ENCODE measurements at regions not wholly inside any gene's neighbourhood (a gene's known extent, or its start where the extent isn't known, plus 50 kb on each side); places are given as distances from the start of the nearest gene placed in this dataset.

- Histone ChIP-seq H3K27ac (ENCODE audit: low read length) (no peak overlapping the region), H3K4me2 (ENCODE audit: low read length) (no peak overlapping the region), H3K4me3 (ENCODE audit: low read length) (no peak overlapping the region), H4K20me1 (ENCODE audit: insufficient read depth, low read length) (no peaks in the 10 kb centered on the region), H3K36me3 (replicated peaks; ENCODE audit: low read depth, low read length) (no peaks in the 10 kb centered on the region), H3K9ac (ENCODE audit: low read length) (no peak overlapping the region), H2AFZ (ENCODE audit: low read depth, low read length) (no peak overlapping the region), H3K79me2 (ENCODE audit: low read length) (no peaks in the 10 kb centered on the region), H3K4me1 (ENCODE audit: low read length) (no peaks in the 10 kb centered on the region), H3K27me3 (ENCODE audit: low read depth, low read length) (no peaks in the 10 kb centered on the region), H3K9me3 (ENCODE audit: insufficient read depth, low read length) (no peaks in the 10 kb centered on the region)
- TF ChIP-seq CTCF (IDR thresholded peaks at IDR 0.05; ENCODE audit: low read depth, low read length), result no peak
- no peak for TF ChIP-seq EZH2phosphoT487 (IDR thresholded peaks at IDR 0.05; ENCODE audit: low read depth)
Observed at GRCh38 chr6:50451826-50452400, 261.4 kb upstream of the TFAP2D start.

DNA sequence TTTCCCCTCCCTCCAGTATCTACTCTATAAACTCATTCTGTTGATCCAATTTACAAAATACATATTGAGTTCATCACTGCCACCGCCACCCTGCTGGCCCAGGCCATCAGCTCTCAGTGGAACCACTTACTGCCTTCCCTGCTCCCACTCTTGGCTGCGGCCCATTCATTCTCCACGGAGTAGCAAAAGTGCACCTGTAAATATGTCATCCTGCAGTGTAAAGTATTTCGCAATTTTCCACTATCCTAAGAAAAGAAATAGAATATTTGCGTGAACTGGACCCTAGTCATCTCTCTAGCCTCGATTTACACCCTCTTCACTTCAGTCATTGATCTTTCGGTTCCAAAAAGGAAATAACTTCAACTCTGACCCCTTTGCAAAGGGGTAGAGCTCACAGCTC lies 258.3 kb upstream of the TFAP2D start:
- TF ChIP-seq EZH2phosphoT487 (IDR thresholded peaks at IDR 0.05; ENCODE audit: low read depth) (no peak), CTCF (IDR thresholded peaks at IDR 0.05; ENCODE audit: low read depth, low read length) (no peak)
- H3K27ac ChIP-seq (ENCODE audit: low read length), result no peak overlapping the region

DNA sequence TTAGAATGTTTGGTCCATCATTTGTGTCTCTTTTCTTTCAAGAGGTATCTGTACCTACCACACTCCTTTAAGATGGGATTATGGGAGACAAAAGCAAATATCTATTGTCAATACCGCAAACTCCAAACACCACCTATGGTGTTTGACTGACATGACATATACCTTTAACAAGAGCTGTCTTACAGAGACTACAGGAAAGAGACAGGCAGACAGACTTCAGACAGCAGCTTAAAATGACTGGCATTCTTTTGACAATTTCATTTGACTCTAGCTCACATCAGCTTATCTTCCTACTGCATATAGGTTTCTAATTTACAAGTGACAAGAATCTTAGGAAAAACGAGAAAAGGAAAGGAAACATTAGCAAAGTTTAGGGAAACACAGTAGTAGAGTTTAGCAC lies 256.0 kb upstream of the TFAP2D start:
- Histone ChIP-seq H3K9ac (ENCODE audit: low read length) (no peak overlapping the region), H3K4me2 (ENCODE audit: low read length) (no peak overlapping the region), H3K79me2 (ENCODE audit: low read length) (no peaks in the 10 kb centered on the region), H2AFZ (ENCODE audit: low read depth, low read length) (no peak overlapping the region), H3K4me3 (ENCODE audit: low read length) (no peak overlapping the region), H4K20me1 (ENCODE audit: insufficient read depth, low read length) (no peaks in the 10 kb centered on the region), H3K4me1 (ENCODE audit: low read length) (no peaks in the 10 kb centered on the region), H3K27me3 (ENCODE audit: low read depth, low read length) (no peaks in the 10 kb centered on the region), H3K9me3 (ENCODE audit: insufficient read depth, low read length) (no peaks in the 10 kb centered on the region), H3K36me3 (replicated peaks; ENCODE audit: low read depth, low read length) (no peaks in the 10 kb centered on the region), H3K27ac (ENCODE audit: low read length) (no peak overlapping the region)
- TF ChIP-seq EZH2phosphoT487 (IDR thresholded peaks at IDR 0.05; ENCODE audit: low read depth), result no peak
- no peak for TF ChIP-seq CTCF (IDR thresholded peaks at IDR 0.05; ENCODE audit: low read depth, low read length)

More for the DNA sequence above, 258.3 kb upstream of the TFAP2D start:
- no peaks in the 10 kb centered on the region for H3K36me3 ChIP-seq (replicated peaks; ENCODE audit: low read depth, low read length)
- H3K4me1 ChIP-seq (ENCODE audit: low read length), result no peaks in the 10 kb centered on the region
- no peaks in the 10 kb centered on the region for H3K9me3 ChIP-seq (ENCODE audit: insufficient read depth, low read length)
- no peak overlapping the region for H3K9ac ChIP-seq (ENCODE audit: low read length)
- no peaks in the 10 kb centered on the region for H3K27me3 ChIP-seq (ENCODE audit: low read depth, low read length)
- H3K4me3 ChIP-seq (ENCODE audit: low read length), result no peak overlapping the region
- H2AFZ ChIP-seq (ENCODE audit: low read depth, low read length), result peak overlapping the region; percentile 14; the same call in 1 of the 2 replicates
- no peaks in the 10 kb centered on the region for H4K20me1 ChIP-seq (ENCODE audit: insufficient read depth, low read length)
- no peak overlapping the region for H3K4me2 ChIP-seq (ENCODE audit: low read length)
- no peaks in the 10 kb centered on the region for H3K79me2 ChIP-seq (ENCODE audit: low read length)

GRCh38 chr6:50461696-50462095 lies 251.6 kb upstream of the TFAP2D start:
- H3K9me3 ChIP-seq (ENCODE audit: insufficient read depth, low read length), result no peaks in the 10 kb centered on the region

More at GRCh38 chr6:50461696-50462095, 251.6 kb upstream of the TFAP2D start:
- no peaks in the 10 kb centered on the region for H4K20me1 ChIP-seq (ENCODE audit: insufficient read depth, low read length)
- H3K9ac ChIP-seq (ENCODE audit: low read length), result no peak overlapping the region
- no peaks in the 10 kb centered on the region for H3K27me3 ChIP-seq (ENCODE audit: low read depth, low read length)
- no peak overlapping the region for H3K4me3 ChIP-seq (ENCODE audit: low read length)
- no peak overlapping the region for H3K4me2 ChIP-seq (ENCODE audit: low read length)
- H3K36me3 ChIP-seq (replicated peaks; ENCODE audit: low read depth, low read length), result no peaks in the 10 kb centered on the region
- H3K4me1 ChIP-seq (ENCODE audit: low read length), result no peaks in the 10 kb centered on the region
- no peak for TF ChIP-seq EZH2phosphoT487 (IDR thresholded peaks at IDR 0.05; ENCODE audit: low read depth)
- no peak overlapping the region for H3K27ac ChIP-seq (ENCODE audit: low read length)
- no peak overlapping the region for H2AFZ ChIP-seq (ENCODE audit: low read depth, low read length)
- no peaks in the 10 kb centered on the region for H3K79me2 ChIP-seq (ENCODE audit: low read length)
